ENCODE measurements at regions not wholly inside any gene's neighbourhood (a gene's known extent, or its start where the extent isn't known, plus 50 kb on each side); places are given as distances from the start of the nearest gene placed in this dataset.

- WGBS = 85% methylated on average over 3 of the region's 3 CpGs
- TF ChIP-seq CTCF (IDR thresholded peaks at IDR 0.05) = no peak
- TF ChIP-seq POLR2A (IDR thresholded peaks at IDR 0.05) = no peak
- no peak for TF ChIP-seq POLR2AphosphoS5 (IDR thresholded peaks at IDR 0.05)
- TF ChIP-seq EP300 (IDR thresholded peaks at IDR 0.05) = no peak
- no peak overlapping the region for H3K4me3 ChIP-seq
- H3K4me1 ChIP-seq = no peaks in the 10 kb centered on the region
- DNase-seq (ENCODE audit: low spot score in 2 of 2) = no peak
- no peaks in the 10 kb centered on the region for H3K27me3 ChIP-seq
- H3K9me3 ChIP-seq = no peaks in the 10 kb centered on the region
- H3K36me3 ChIP-seq = no peaks in the 10 kb centered on the region
- H3K27ac ChIP-seq = no peak overlapping the region
These were observed 377.2 kb downstream of the GADD45G start for GRCh38 chr9:89982016-89982415.

GRCh38 chr9:89983411-89983810, 378.6 kb downstream of the GADD45G start:
- Histone ChIP-seq H3K4me1 (no peaks in the 10 kb centered on the region), H3K9me3 (no peaks in the 10 kb centered on the region), H3K27ac (no peak overlapping the region), H3K36me3 (no peaks in the 10 kb centered on the region), H3K4me3 (no peak overlapping the region), H3K27me3 (no peaks in the 10 kb centered on the region)
- no peak for TF ChIP-seq CTCF (IDR thresholded peaks at IDR 0.05)
- TF ChIP-seq POLR2AphosphoS5 (IDR thresholded peaks at IDR 0.05) = no peak
- TF ChIP-seq POLR2A (IDR thresholded peaks at IDR 0.05) = no peak
- no peak for TF ChIP-seq EP300 (IDR thresholded peaks at IDR 0.05)
- DNase-seq (ENCODE audit: low spot score in 2 of 2) = no peak
- 74% methylated on average over 3 of the region's 3 CpGs for WGBS

- WGBS = 26% methylated on average over 1 of the region's 1 CpG
- H3K4me1 ChIP-seq = no peaks in the 10 kb centered on the region
- no peak for DNase-seq (ENCODE audit: low spot score in 2 of 2)
- H3K27me3 ChIP-seq = no peaks in the 10 kb centered on the region
- H3K4me3 ChIP-seq = no peak overlapping the region
- no peaks in the 10 kb centered on the region for H3K36me3 ChIP-seq
- no peaks in the 10 kb centered on the region for H3K9me3 ChIP-seq
- no peak overlapping the region for H3K27ac ChIP-seq
- no peak for TF ChIP-seq EP300 (IDR thresholded peaks at IDR 0.05)
These were observed 379.4 kb downstream of the GADD45G start for GRCh38 chr9:89984214-89984613.

- H3K4me3 ChIP-seq = no peak overlapping the region
- TF ChIP-seq CTCF (IDR thresholded peaks at IDR 0.05) = no peak
- TF ChIP-seq POLR2A (IDR thresholded peaks at IDR 0.05) = no peak
- TF ChIP-seq EP300 (IDR thresholded peaks at IDR 0.05) = no peak
- TF ChIP-seq POLR2AphosphoS5 (IDR thresholded peaks at IDR 0.05) = no peak
- 92% methylated on average over 2 of the region's 2 CpGs for WGBS
These were observed 380.3 kb downstream of the GADD45G start for GRCh38 chr9:89985068-89985467.

GRCh38 chr9:89986190-89986589, 381.4 kb downstream of the GADD45G start:
- Histone ChIP-seq H3K9me3 (no peaks in the 10 kb centered on the region), H3K27ac (no peak overlapping the region), H3K27me3 (no peaks in the 10 kb centered on the region), H3K36me3 (no peaks in the 10 kb centered on the region), H3K4me1 (peaks cover 4% of the 10 kb centered on the region), H3K4me3 (no peak overlapping the region)
- WGBS = 75% methylated on average over 2 of the region's 2 CpGs
- no peak for DNase-seq (ENCODE audit: low spot score in 2 of 2)
- TF ChIP-seq EP300 (IDR thresholded peaks at IDR 0.05) (no peak), CTCF (IDR thresholded peaks at IDR 0.05) (no peak), POLR2AphosphoS5 (IDR thresholded peaks at IDR 0.05) (no peak), POLR2A (IDR thresholded peaks at IDR 0.05) (no peak)

More at GRCh38 chr9:89985068-89985467, 380.3 kb downstream of the GADD45G start:
- DNase-seq (ENCODE audit: low spot score in 2 of 2) = no peak
- Histone ChIP-seq H3K36me3 (no peaks in the 10 kb centered on the region), H3K27me3 (no peaks in the 10 kb centered on the region), H3K9me3 (no peaks in the 10 kb centered on the region), H3K27ac (no peak overlapping the region), H3K4me1 (no peaks in the 10 kb centered on the region)

- DNase-seq (ENCODE audit: low spot score in 2 of 2) = no peak
- no peak for TF ChIP-seq POLR2A (IDR thresholded peaks at IDR 0.05)
- no peak for TF ChIP-seq POLR2AphosphoS5 (IDR thresholded peaks at IDR 0.05)
- TF ChIP-seq CTCF (IDR thresholded peaks at IDR 0.05) = no peak
- TF ChIP-seq EP300 (IDR thresholded peaks at IDR 0.05) = no peak
- 90% methylated on average over 1 of the region's 1 CpG for WGBS
- Histone ChIP-seq H3K27ac (no peak overlapping the region), H3K4me1 (peaks cover 24% of the 10 kb centered on the region), H3K36me3 (no peaks in the 10 kb centered on the region), H3K9me3 (no peaks in the 10 kb centered on the region), H3K4me3 (no peak overlapping the region), H3K27me3 (no peaks in the 10 kb centered on the region)
These were observed 383.6 kb downstream of the GADD45G start for GRCh38 chr9:89988458-89988857.

Data from suprapubic skin (tissue), 4 donors.